GM19467 (cell line): ENCODE measurements at regions not wholly inside any gene's neighbourhood (a gene's known extent, or its start where the extent isn't known, plus 50 kb on each side); places are given as distances from the start of the nearest gene placed in this dataset.

Experiments
- ATAC-seq: cut with Tn5 transposase; IDR thresholded peaks from one replicate; pipeline ENCODE4 v1.9.1; 2021; ENCODE audit warnings: mild to moderate bottlenecking, moderate library complexity; ENCODE audit not compliant: unreplicated experiment

DNA sequence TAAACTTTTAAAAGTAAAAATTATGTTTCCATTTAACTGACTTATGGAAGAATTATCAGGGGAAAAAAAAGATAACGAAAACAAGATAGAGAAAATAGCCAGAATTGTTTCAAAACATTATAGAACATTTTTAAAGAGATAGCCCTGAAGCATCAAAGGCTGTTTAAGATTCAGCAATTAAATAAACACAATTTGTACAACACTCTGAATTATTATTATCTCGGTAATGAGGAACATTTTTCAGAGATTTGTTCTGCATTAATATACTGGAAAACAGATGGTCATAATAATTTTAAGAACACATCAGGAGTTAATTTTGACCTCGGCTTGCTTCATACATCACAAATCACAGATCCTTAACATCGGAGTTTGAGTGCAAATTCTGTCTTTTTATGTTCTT, 643.8 kb downstream of the SORCS1 start:
- ATAC-seq: no peak

- no peak for ATAC-seq
Observed at GRCh38 chr10:106519376-106520030, 645.0 kb downstream of the SORCS1 start.

DNA sequence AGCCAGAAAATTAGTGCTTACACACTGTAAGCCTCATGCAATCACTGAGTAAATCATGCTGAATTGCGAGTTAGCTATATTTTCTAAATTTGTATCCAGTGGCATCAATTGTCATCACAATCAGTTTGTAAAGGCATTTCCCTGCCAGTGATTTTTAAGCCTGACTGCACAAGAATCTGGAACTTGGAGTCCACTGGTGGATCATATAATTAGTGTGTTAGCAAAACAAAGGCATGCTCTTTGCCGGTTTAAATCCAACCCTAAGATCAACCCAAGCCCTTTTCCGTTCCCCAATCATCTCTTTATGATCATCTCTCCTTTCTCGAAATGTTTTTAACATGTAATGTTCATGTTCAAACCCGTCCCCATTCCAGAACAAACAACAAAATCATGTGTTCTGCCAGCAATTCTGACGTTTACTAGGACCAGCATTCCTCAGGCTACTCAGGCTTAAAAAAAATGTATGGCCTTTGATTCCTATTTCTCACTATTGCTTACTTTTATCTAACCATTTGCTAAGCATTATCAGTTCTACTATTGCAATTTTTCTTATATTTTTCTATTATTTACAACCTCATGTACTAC, 649.2 kb downstream of the SORCS1 start:
- no peak for ATAC-seq

GRCh38 chr10:106513352-106513771, 651.1 kb downstream of the SORCS1 start:
- ATAC-seq: no peak

DNA sequence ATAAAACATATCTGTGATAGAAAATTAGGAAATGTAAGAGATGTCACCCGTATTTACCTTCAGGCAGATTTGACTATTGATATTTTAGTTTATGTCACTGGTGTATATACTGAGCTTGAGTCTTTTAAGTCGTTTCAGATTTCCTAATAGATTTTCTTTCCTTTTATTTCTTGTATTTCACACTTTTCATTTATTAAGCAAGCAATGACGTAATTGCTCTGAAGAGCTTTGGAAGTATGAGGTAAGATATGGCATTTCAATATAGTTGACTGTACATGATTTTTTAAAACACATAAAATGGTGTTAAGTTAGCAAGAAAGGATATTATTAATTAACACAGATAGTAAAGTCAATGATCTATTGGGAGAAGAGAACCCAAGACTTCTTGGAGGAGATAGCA, 652.6 kb downstream of the SORCS1 start:
- ATAC-seq: no peak

GRCh38 chr10:106508950-106509349, 655.6 kb downstream of the SORCS1 start:
- ATAC-seq: no peak

GRCh38 chr10:106506526-106507283, 657.8 kb downstream of the SORCS1 start:
- ATAC-seq: no peak

- no peak for ATAC-seq
Observed at GRCh38 chr10:106504536-106504935, 660.0 kb downstream of the SORCS1 start.

DNA sequence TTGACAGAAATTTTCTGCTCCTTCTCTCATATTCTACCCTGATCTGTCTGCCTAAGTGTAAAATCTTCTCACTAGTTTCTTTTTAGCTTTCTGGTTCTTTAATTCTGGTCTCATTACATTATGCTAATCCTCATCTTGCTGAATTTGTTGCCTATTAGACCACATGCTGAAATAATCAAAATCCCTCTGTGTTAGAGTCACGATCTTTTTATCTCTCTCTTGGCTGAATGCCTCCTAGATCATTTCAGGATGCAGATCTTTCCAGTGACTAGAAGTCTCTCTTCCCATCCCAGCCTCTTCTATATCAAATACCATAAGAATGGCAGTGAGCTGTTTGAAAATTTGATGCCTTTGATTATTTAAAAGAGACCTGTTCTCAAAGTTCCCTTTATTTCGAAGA, 661.9 kb downstream of the SORCS1 start:
- no peak for ATAC-seq

DNA sequence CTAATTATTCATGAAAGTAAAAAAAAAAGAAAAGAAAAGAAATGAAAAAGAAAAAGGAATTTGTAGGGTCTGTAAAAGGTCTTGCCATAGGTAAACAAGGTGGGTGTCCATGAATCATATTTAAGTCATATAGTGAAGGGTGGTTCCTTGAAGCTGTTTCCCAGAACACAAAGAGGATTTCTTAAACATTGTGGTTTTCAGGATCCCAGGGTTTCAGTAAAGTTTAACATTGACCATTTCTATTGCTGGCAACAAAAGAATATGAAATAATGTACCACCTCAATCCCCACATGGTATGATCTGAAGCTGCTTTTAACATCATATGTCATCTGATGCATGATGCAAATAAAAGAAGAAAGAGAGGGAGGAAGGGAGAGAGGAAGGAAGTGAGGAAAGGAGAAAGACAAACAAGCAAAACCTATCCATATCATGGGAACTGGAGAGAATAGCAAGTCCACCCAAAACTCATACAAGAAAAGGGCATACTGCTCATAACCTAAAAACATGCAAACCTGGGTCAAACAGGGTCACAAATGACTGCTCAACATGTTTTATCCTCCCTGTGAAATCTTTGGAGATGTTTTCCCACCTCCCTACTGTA, 663.5 kb downstream of the SORCS1 start:
- ATAC-seq: no peak

GRCh38 chr10:106500041-106500924, 664.2 kb downstream of the SORCS1 start:
- ATAC-seq: no peak

GRCh38 chr10:106499448-106499847, 665.1 kb downstream of the SORCS1 start:
- ATAC-seq: no peak

GRCh38 chr10:106498675-106499074, 665.8 kb downstream of the SORCS1 start:
- no peak for ATAC-seq

GRCh38 chr10:106495931-106496330, 668.6 kb downstream of the SORCS1 start:
- ATAC-seq: no peak

DNA sequence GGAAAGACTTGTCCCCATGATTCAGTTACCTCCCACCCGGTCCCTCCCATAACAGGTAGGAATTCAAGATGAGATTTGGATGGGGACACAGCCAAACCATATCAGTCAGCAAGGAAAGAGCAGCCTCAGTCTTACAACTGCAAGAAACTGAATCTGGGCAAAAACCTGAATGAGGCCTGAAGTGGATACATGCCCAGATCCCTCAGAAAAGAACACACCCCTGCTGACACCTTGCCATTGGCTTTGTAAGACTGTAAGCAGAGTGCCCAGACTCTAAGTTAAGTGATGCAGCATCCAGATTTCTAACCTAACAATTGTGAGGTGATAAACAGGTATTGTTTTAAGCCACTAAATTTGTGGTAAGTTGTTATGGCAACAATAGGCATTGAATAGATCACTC, 670.8 kb downstream of the SORCS1 start:
- ATAC-seq: no peak

DNA sequence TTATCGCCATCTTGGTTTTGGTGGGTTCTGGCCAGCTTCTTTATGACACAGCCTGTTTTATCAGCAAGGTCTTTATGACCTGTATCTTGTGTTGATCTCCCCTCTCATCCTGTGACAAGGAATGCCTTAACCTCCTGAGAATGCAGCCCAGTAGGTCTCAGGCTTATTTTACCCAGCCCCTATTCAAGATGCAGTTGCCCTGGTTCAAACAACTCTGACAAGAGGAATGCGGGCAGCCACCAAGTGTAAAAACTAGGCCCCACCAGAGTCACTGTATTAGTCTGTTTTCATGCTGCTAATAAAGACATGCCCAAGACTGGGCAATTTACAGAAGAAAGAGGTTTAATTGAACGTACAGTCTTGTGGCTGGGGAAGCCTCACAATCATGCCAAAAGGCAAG, 671.3 kb downstream of the SORCS1 start:
- ATAC-seq: no peak

DNA sequence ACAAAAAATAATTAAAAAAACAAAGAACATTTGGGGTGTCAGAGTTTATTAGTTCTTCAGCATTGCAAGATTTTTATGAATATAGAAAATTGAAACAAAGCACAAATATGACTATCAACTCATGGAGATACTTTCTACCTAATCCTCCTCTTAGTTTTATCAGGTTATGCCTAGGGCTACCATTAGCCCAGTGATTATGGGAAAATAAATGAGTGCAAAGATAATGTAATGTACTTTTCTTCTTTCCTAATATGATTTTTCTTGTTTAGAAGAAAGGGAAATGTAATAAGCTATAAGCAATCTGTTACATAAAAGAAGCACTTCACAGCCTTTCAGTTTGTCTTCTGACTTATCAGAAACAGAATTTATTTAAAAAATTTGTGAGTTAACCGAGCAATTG, 676.8 kb downstream of the SORCS1 start:
- no peak for ATAC-seq

- no peak for ATAC-seq
Observed at GRCh38 chr10:106481598-106482275, 682.8 kb downstream of the SORCS1 start.

GRCh38 chr10:106479636-106480035, 684.9 kb downstream of the SORCS1 start:
- no peak for ATAC-seq

GRCh38 chr10:106474876-106475275, 689.6 kb downstream of the SORCS1 start:
- no peak for ATAC-seq
